GM23338 (cell line): ENCODE measurements at regions not wholly inside any gene's neighbourhood (a gene's known extent, or its start where the extent isn't known, plus 50 kb on each side); places are given as distances from the start of the nearest gene placed in this dataset.

Source experiments
- CREB1 ChIP-seq: fragments of 250-450 bp; sonication (Bioruptor Pico); IDR thresholded peaks from 2 replicates; pipeline ENCODE4 v1.5.0; 2020; ENCODE audit warnings: low read depth, mild to moderate bottlenecking, moderate library complexity
- EZH2 ChIP-seq: fragments of 200-600 bp; sonication (generic); IDR thresholded peaks from one replicate; pipeline ENCODE4 v1.8.0; 2017; ENCODE audit warnings: antibody characterized with exemption, mild to moderate bottlenecking, low read depth; ENCODE audit not compliant: unreplicated experiment
- EZH2phosphoT487 ChIP-seq: fragments of 200-600 bp; sonication (generic); IDR thresholded peaks from one replicate; pipeline ENCODE4 v1.8.1; 2018; ENCODE audit warnings: antibody characterized with exemption; ENCODE audit not compliant: unreplicated experiment
- POLR2AphosphoS5 ChIP-seq: IDR thresholded peaks from 2 replicates; pipeline ENCODE4 v1.6.1; 2016; ENCODE audit warnings: antibody characterized with exemption, low read depth
- STAT1 ChIP-seq: IDR thresholded peaks from one replicate; pipeline ENCODE4 v1.6.1; 2016; ENCODE audit warnings: antibody characterized with exemption; ENCODE audit not compliant: unreplicated experiment
- ZNF331 ChIP-seq: fragments of 250-450 bp; sonication (Bioruptor Pico); IDR thresholded peaks from 2 replicates; pipeline ENCODE4 v1.5.0; 2020; ENCODE audit warnings: low read depth, mild to moderate bottlenecking, moderate library complexity
- TF ChIP-seq, protein P1 (sequence below): IDR thresholded peaks from one replicate; pipeline ENCODE4 v1.6.1; 2018; ENCODE audit warnings: antibody characterized with exemption; ENCODE audit not compliant: unreplicated experiment
- TF ChIP-seq, protein P2 (sequence below), 2 experiments: fragments of 200-600 bp in 1 of 2; sonication (generic) in 1 of 2; conservative IDR thresholded peaks; 2 replicates each; pipeline versions ENCODE4 v1.5.1 to v1.6.1; 2016 to 2017; ENCODE audit warnings: antibody characterized with exemption in 2 of 2, low read depth in 2 of 2, mild to moderate bottlenecking in 2 of 2, moderate library complexity in 1 of 2

DNA sequence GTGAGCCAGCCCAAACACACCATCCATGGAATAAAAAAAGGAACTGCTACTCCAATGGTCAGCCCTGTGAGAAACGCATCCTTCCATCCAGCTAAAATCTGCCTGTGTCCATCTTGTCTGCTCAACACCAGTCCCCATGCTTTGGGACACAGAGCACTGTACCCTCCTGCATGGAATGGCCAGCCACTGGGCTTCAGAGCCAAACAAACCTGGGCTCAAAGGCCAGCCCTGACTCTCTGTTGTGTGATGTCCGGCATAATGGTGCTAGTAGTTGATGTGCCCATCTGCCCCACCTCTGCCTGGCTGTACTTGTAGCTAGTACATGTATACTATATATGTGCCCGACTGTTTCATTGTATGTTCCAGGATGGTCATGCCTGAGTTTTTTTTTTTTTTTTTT, 77.6 kb upstream of the AMZ2 start:
- TF ChIP-seq, protein P1, sequence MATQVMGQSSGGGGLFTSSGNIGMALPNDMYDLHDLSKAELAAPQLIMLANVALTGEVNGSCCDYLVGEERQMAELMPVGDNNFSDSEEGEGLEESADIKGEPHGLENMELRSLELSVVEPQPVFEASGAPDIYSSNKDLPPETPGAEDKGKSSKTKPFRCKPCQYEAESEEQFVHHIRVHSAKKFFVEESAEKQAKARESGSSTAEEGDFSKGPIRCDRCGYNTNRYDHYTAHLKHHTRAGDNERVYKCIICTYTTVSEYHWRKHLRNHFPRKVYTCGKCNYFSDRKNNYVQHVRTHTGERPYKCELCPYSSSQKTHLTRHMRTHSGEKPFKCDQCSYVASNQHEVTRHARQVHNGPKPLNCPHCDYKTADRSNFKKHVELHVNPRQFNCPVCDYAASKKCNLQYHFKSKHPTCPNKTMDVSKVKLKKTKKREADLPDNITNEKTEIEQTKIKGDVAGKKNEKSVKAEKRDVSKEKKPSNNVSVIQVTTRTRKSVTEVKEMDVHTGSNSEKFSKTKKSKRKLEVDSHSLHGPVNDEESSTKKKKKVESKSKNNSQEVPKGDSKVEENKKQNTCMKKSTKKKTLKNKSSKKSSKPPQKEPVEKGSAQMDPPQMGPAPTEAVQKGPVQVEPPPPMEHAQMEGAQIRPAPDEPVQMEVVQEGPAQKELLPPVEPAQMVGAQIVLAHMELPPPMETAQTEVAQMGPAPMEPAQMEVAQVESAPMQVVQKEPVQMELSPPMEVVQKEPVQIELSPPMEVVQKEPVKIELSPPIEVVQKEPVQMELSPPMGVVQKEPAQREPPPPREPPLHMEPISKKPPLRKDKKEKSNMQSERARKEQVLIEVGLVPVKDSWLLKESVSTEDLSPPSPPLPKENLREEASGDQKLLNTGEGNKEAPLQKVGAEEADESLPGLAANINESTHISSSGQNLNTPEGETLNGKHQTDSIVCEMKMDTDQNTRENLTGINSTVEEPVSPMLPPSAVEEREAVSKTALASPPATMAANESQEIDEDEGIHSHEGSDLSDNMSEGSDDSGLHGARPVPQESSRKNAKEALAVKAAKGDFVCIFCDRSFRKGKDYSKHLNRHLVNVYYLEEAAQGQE, result no peak
- TF ChIP-seq CREB1 (CRISPR knock-in tag) (no peak), STAT1 (no peak), POLR2AphosphoS5 (no peak), EZH2 (no peak), EZH2phosphoT487 (no peak), ZNF331 (CRISPR knock-in tag) (no peak)
- TF ChIP-seq, protein P2, sequence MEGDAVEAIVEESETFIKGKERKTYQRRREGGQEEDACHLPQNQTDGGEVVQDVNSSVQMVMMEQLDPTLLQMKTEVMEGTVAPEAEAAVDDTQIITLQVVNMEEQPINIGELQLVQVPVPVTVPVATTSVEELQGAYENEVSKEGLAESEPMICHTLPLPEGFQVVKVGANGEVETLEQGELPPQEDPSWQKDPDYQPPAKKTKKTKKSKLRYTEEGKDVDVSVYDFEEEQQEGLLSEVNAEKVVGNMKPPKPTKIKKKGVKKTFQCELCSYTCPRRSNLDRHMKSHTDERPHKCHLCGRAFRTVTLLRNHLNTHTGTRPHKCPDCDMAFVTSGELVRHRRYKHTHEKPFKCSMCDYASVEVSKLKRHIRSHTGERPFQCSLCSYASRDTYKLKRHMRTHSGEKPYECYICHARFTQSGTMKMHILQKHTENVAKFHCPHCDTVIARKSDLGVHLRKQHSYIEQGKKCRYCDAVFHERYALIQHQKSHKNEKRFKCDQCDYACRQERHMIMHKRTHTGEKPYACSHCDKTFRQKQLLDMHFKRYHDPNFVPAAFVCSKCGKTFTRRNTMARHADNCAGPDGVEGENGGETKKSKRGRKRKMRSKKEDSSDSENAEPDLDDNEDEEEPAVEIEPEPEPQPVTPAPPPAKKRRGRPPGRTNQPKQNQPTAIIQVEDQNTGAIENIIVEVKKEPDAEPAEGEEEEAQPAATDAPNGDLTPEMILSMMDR (conservative IDR thresholded peaks at IDR 0.05; ENCODE audit: low read depth in 2 of 2), result no peak
